ELR (cell line): ENCODE measurements at regions not wholly inside any gene's neighbourhood (a gene's known extent, or its start where the extent isn't known, plus 50 kb on each side); places are given as distances from the start of the nearest gene placed in this dataset.

Experiments
- DNase-seq: peaks from one replicate; pipeline ENCODE4 v3.0.0-alpha.2; 2015; ENCODE audit warnings: low read depth

DNA sequence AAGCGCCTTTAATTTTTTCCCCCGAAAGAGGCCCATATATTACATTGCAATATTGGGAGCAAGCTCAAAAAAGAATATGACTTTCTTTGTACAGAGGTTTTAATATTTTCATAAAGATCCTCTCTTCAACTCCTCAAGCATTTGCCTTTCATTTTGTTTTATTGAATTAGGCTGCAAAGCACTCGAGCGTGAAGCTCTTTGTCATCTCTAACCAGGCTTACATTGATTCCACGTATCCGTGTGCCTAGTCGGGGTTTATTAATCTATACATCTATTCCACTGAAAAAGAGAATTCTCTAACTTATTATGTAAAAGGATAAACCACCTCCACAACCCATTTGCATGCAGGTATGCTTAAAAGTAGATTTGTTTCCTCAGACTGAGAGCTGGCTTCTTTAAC is 234.8 kb upstream of the TMPO start:
- no peak for DNase-seq

DNA sequence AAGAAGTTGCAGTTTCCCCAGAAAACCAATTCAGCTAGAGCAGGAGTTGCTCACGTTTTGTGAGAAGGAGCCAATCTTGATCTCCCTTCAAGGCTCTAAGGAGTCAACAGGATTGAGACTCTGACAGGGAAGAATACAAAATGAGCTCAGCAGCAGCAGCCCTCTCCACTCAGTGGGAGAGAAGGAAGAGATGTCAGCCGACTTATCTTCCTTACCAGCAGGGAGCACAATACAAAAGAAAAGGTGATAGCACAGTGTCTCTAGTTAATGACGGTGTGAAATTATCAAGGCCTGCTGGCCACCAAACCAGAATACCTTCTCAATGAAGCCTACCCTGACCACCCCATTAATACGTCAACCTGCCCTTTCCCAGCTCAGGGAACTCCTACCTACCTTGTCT is 223.6 kb upstream of the TMPO start:
- no peak for DNase-seq

GRCh38 chr12:98294051-98294805 is 221.2 kb upstream of the TMPO start:
- no peak for DNase-seq

- no peak for DNase-seq
These were observed 219.7 kb upstream of the TMPO start for GRCh38 chr12:98295681-98296080.

GRCh38 chr12:98296462-98297079 is 218.8 kb upstream of the TMPO start:
- DNase-seq: no peak

DNA sequence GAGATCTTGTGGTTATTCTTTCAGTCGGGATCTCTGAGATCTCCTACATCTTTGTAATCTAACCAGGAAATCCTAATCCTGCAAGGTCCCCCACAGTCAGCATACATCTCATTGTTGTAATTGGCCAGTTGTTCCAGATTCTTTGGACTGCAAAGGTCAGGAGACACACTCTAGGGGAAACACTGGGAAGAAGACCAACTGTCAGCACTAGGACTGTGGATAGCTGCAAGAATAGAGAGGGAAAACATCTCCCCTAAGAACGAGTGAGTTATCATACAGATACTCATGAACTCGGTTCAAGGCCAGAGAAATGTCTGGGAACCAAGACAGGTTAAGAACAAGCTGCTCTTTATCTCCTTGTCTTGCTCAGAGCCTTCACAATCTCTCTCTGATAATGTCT is 217.9 kb upstream of the TMPO start:
- no peak for DNase-seq

GRCh38 chr12:98308141-98308540 is 207.2 kb upstream of the TMPO start:
- DNase-seq: no peak

- DNase-seq: no peak
These were observed 197.2 kb upstream of the TMPO start for GRCh38 chr12:98317939-98318899.

- no peak for DNase-seq
These were observed 195.5 kb upstream of the TMPO start for GRCh38 chr12:98319716-98320425.

DNA sequence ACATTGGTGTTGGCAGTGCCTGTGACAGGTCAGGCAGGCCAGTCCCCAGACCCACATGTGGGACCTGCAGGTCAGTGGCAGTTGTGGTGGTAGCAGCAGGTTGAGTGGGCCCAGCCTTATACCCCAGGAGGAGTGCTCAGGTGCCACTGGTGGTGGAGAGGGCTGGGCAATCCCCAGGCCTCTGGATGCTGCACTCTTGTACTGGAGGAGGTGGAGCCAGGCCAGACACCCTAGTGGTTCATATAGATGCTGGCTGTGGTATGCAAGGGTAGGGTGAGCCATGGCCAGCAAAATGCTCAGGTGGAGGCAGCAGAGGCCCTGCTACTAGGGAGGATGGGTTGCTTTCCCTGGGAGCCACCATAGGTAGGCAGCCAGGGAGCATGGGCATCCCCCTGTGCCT is 190.4 kb upstream of the TMPO start:
- no peak for DNase-seq

- no peak for DNase-seq
These were observed 186.9 kb upstream of the TMPO start for GRCh38 chr12:98328467-98328866.

DNA sequence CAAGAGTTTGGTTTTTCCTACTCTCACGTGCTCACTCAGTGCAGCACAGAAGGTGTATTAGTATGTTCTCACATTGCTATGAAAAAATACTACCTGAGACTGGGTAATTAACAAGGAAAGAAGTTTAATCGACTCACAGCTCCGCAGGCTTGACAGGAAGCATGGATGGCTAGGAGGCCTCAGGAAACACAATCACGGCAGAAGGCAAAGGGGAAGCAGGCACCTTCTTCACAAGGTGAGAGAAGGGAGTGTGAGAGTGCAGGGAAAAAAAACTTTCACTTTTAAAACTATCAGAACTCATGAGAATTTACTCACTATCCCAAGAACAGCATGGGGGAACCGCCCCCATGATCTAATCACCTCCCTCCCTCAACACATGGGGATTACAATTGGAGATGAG is 185.8 kb upstream of the TMPO start:
- DNase-seq: no peak

GRCh38 chr12:98332642-98333041 is 182.7 kb upstream of the TMPO start:
- DNase-seq: no peak

DNA sequence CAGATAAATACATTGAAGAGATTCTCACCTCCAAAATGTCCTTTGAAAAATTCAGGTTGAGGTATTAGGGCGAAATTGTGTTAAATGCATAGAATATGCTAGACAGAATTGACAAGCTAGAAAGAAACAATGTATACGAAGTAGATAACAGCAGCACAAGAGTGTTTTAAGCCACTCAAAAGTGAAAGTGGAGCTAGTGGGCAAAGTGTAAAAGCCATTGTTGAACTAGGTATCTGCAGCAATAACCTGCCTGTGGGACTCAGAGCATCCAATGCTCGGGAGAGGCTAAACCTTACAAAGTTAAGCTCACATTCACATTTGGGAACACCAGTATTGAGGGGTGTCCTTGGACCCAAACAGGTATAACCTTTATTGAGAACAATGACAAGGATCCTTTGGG is 180.6 kb upstream of the TMPO start:
- no peak for DNase-seq

GRCh38 chr12:98341026-98341425 is 174.4 kb upstream of the TMPO start:
- DNase-seq: no peak

DNA sequence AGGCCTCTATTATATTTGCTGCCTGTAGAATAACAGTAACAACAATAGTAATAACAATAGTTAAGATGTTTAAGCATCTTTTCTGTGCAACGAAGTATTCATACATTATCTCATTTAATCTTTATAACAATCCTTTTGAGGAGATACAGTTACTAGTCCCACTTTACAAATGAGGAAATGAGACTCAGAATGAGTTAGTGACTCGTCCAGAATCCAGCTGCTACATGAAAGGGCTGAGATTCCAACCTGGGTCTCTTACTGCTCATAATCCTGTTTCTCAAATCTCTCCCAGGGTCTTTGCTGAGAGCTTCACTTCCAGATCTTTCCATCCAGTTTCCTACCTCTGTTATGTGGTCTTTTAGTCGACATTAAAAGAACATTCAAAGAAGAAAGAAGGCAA is 173.7 kb upstream of the TMPO start:
- DNase-seq: no peak

- no peak for DNase-seq
These were observed 172.3 kb upstream of the TMPO start for GRCh38 chr12:98343002-98343567.

GRCh38 chr12:98344046-98344930 is 171.1 kb upstream of the TMPO start:
- DNase-seq: no peak

DNA sequence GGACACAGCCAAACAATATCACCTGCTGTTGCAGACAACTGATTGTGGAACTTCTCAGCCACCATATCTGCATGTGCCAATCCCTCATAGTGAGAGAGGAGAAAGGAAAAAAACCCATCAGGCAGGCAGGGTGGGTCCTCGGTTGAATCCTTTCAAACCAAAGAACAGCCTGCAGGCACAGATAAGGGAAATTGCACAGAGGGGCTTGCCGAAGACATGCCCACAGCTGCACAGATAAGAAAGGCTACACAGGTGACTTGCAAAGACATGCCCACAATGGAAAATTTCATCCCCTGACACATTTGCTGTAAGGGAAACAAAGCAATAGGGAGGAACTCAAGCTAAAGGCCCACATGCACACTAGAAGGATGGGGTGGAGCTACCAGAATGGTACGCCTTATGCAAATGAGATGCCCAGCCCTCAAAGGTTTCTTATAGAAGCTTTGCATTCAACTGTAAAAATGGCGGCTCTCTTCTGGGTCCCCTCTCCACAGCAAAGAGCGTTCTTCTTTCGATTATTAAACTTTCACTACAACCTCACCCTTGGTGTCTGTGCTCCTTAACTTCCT is 170.0 kb upstream of the TMPO start:
- DNase-seq: no peak

DNA sequence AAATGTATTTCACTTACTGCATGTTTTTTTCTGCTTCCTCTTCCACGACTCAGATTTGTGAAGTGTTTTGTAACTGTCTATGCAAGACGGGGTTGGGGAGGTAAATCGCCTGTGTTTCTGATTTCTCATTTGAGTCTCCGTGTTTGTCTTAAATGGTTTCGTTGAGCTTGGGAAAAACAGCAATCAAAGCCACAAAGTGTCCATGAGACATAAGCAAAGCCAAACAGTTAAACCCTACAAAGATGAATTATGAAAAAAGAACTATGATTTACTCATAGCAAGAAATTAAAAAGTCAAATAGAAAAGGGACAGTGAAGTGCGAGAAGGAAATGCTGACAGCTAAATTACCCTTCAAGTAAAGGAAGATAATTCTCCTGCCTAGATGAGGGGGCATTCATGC is 164.3 kb upstream of the TMPO start:
- DNase-seq: no peak

GRCh38 chr12:98351784-98352183 is 163.6 kb upstream of the TMPO start:
- DNase-seq: no peak
